WERI-Rb-1 (cell line): ENCODE measurements at regions not wholly inside any gene's neighbourhood (a gene's known extent, or its start where the extent isn't known, plus 50 kb on each side); places are given as distances from the start of the nearest gene placed in this dataset.

Source experiments
- DNase-seq: peaks from one replicate; pipeline ENCODE4 v3.0.0-alpha.2; 2020
- H3K27ac ChIP-seq: fragments of 250-450 bp; sonication (Bioruptor Pico); 2 replicates; pipeline ENCODE4 v1.5.1; 2020; ENCODE audit warnings: mild to moderate bottlenecking, moderate library complexity
- H3K27me3 ChIP-seq: fragments of 250-450 bp; sonication (Bioruptor Pico); 2 replicates; pipeline ENCODE4 v1.5.1; 2021; ENCODE audit warnings: mild to moderate bottlenecking, low read depth, moderate library complexity; ENCODE audit not compliant: insufficient read depth, severe bottlenecking
- H3K36me3 ChIP-seq: fragments of 250-450 bp; sonication (Bioruptor Pico); 2 replicates; pipeline ENCODE4 v1.5.1; 2020; ENCODE audit warnings: mild to moderate bottlenecking, moderate library complexity
- H3K4me3 ChIP-seq: 2 replicates; pipeline ENCODE4 v1.5.1; 2011; ENCODE audit warnings: low read depth, mild to moderate bottlenecking, control low read depth, low read length
- H3K9me3 ChIP-seq: fragments of 250-450 bp; sonication (Bioruptor Pico); 2 replicates; pipeline ENCODE4 v1.5.1; 2021; ENCODE audit warnings: mild to moderate bottlenecking, moderate library complexity; ENCODE audit not compliant: severe bottlenecking
- CTCF ChIP-seq: IDR thresholded peaks from 2 replicates; pipeline ENCODE4 v1.5.1; 2011; ENCODE audit warnings: low read depth, mild to moderate bottlenecking, control low read depth, inconsistent platforms, low read length

GRCh38 chr5:93294996-93295395 is 286.0 kb downstream of the NR2F1-AS1 start:
- Histone ChIP-seq H3K27me3 (no peaks in the 10 kb centered on the region), H3K27ac (no peak overlapping the region), H3K9me3 (no peaks in the 10 kb centered on the region), H3K36me3 (no peaks in the 10 kb centered on the region), H3K4me3 (no peak overlapping the region)
- no peak for TF ChIP-seq CTCF
- DNase-seq, result no peak

- TF ChIP-seq CTCF, result no peak
- no peaks in the 10 kb centered on the region for H3K27me3 ChIP-seq
- no peak for DNase-seq
- no peak overlapping the region for H3K27ac ChIP-seq
- no peaks in the 10 kb centered on the region for H3K9me3 ChIP-seq
- no peak overlapping the region for H3K4me3 ChIP-seq
- H3K36me3 ChIP-seq, result no peaks in the 10 kb centered on the region
Observed at GRCh38 chr5:93294199-93294598, 286.8 kb downstream of the NR2F1-AS1 start.

DNA sequence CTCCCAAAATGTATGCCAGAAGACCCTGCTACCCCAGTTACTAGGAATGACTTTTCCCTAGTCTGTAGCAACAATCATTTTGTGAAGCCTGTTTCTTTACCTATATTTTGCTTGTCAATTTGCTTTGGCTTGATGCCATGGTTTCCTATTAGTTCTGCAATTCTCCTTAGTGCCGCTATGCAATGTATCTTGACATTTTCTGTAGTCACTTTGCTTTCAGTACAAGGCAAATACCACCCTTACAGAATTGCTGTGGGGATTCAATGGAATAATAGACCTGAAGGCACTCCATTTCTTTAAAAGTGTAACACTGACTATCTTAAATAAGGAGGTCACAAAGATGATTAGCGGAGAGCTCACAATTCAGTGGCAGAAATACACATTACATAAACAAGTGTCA is 291.1 kb downstream of the NR2F1-AS1 start:
- no peak overlapping the region for H3K4me3 ChIP-seq
- H3K27me3 ChIP-seq, result no peaks in the 10 kb centered on the region
- no peak overlapping the region for H3K27ac ChIP-seq
- no peaks in the 10 kb centered on the region for H3K36me3 ChIP-seq
- no peak for TF ChIP-seq CTCF
- DNase-seq, result no peak
- H3K9me3 ChIP-seq, result no peaks in the 10 kb centered on the region

- no peaks in the 10 kb centered on the region for H3K9me3 ChIP-seq
- no peaks in the 10 kb centered on the region for H3K27me3 ChIP-seq
- DNase-seq, result no peak
- no peaks in the 10 kb centered on the region for H3K36me3 ChIP-seq
- no peak overlapping the region for H3K27ac ChIP-seq
- H3K4me3 ChIP-seq, result no peak overlapping the region
- TF ChIP-seq CTCF, result no peak
Observed at GRCh38 chr5:93285461-93285860, 295.6 kb downstream of the NR2F1-AS1 start.

GRCh38 chr5:93281980-93282772 is 298.8 kb downstream of the NR2F1-AS1 start:
- Histone ChIP-seq H3K4me3 (no peak overlapping the region), H3K27me3 (no peaks in the 10 kb centered on the region), H3K36me3 (no peaks in the 10 kb centered on the region), H3K9me3 (no peaks in the 10 kb centered on the region), H3K27ac (no peak overlapping the region)
- DNase-seq, result no peak
- TF ChIP-seq CTCF, result no peak

DNA sequence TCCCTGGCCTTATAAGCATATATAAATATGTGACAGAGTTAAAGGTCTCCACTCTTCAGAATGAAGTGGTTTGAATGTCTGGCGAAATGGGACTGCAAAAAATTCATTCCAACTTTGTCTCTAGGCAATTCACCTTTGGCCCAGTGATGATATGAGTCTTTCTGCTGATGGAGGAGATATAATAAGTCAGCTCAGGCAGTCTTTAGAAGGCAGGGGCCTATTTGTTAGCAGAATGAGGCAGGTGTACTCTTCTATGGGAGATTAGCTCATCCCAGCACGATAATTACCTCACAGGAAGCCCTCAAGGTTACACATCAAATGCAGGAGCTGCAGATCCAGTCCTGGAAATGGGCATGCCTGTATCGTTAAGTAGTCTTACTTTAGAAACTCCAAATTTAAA is 300.5 kb downstream of the NR2F1-AS1 start:
- TF ChIP-seq CTCF, result no peak
- H3K27ac ChIP-seq, result no peak overlapping the region

More for the DNA sequence above, 300.5 kb downstream of the NR2F1-AS1 start:
- Histone ChIP-seq H3K4me3 (no peak overlapping the region), H3K36me3 (no peaks in the 10 kb centered on the region), H3K9me3 (no peaks in the 10 kb centered on the region), H3K27me3 (no peaks in the 10 kb centered on the region)
- no peak for DNase-seq
